Neural cell (in vitro differentiated cells): ENCODE measurements at regions not wholly inside any gene's neighbourhood (a gene's known extent, or its start where the extent isn't known, plus 50 kb on each side); places are given as distances from the start of the nearest gene placed in this dataset.

Experiments
- H2AFZ ChIP-seq: fragments of 200-600, 300-800 bp; sonication (generic), shearing (Covaris generic); 2 replicates; pipeline ENCODE4 v1.6.0; 2014; ENCODE audit warnings: low read depth, mild to moderate bottlenecking, antibody characterized with exemption, low read length, moderate library complexity
- H3F3A ChIP-seq: fragments of 200-600 bp; shearing (Covaris generic); 2 replicates; pipeline ENCODE4 v1.6.1; 2016; ENCODE audit warnings: mild to moderate bottlenecking, moderate library complexity, mixed read lengths, antibody characterized with exemption, low read length; ENCODE audit not compliant: insufficient read depth, poor library complexity, severe bottlenecking
- H3K27ac ChIP-seq: fragments of 200-600, 300-800 bp; sonication (generic), shearing (Covaris generic); 2 replicates; pipeline ENCODE4 v1.5.1; 2014; ENCODE audit warnings: mild to moderate bottlenecking, low read length, moderate library complexity
- H3K27me3 ChIP-seq: fragments of 300-800, 200-600 bp; sonication (generic), shearing (Covaris generic); 2 replicates; pipeline ENCODE4 v1.6.0; 2014; ENCODE audit warnings: mild to moderate bottlenecking, low read depth, low read length, moderate library complexity; ENCODE audit not compliant: insufficient read depth
- H3K36me3 ChIP-seq: fragments of 300-800, 200-600 bp; sonication (generic), shearing (Covaris generic); 2 replicates; pipeline ENCODE4 v1.5.1; 2014; ENCODE audit warnings: mild to moderate bottlenecking, antibody characterized with exemption, low read length, moderate library complexity; ENCODE audit not compliant: insufficient read depth
- H3K4me2 ChIP-seq: fragments of 300-800, 200-600 bp; sonication (generic), shearing (Covaris generic); 2 replicates; pipeline ENCODE4 v1.6.0; 2014; ENCODE audit warnings: mild to moderate bottlenecking, low read length
- H3K4me3 ChIP-seq: fragments of 300-800, 200-600 bp; sonication (generic), shearing (Covaris generic); 2 replicates; pipeline ENCODE4 v1.5.1; 2014; ENCODE audit warnings: mild to moderate bottlenecking, low read length, moderate library complexity
- H3K79me2 ChIP-seq: fragments of 200-600 bp; shearing (Covaris generic); replicated peaks from 2 replicates; pipeline ENCODE4 v1.6.0; 2014; ENCODE audit warnings: mild to moderate bottlenecking, low read length, moderate library complexity; ENCODE audit not compliant: insufficient read depth
- H3K9ac ChIP-seq: fragments of 300-800, 200-600 bp; sonication (generic), shearing (Covaris generic); 2 replicates; pipeline ENCODE4 v1.6.1; 2016; ENCODE audit warnings: mild to moderate bottlenecking, low read length, mixed read lengths
- H3K9me2 ChIP-seq: fragments of 200-600 bp; shearing (Covaris generic); 2 replicates; pipeline ENCODE4 v1.6.1; 2016; ENCODE audit warnings: mild to moderate bottlenecking, low read length, mixed read lengths; ENCODE audit not compliant: insufficient read depth
- H3K9me3 ChIP-seq: fragments of 200-600, 300-800 bp; sonication (generic), shearing (Covaris generic); 2 replicates; pipeline ENCODE4 v1.6.1; 2016; ENCODE audit warnings: mild to moderate bottlenecking, mixed run types, low read length, moderate library complexity, mixed read lengths
- H4K20me1 ChIP-seq: fragments of 200-600 bp; shearing (Covaris generic); 2 replicates; pipeline ENCODE4 v1.6.1; 2016; ENCODE audit warnings: mild to moderate bottlenecking, mixed run types; ENCODE audit not compliant: insufficient read depth
- EP300 ChIP-seq: fragments of 450-650 bp; conservative IDR thresholded peaks from 2 replicates; pipeline ENCODE4 v1.6.1; 2014; ENCODE audit warnings: antibody characterized with exemption, mild to moderate bottlenecking, moderate library complexity; ENCODE audit not compliant: poor library complexity, severe bottlenecking
- EZH2 ChIP-seq: fragments of 200-600, 300-800 bp; shearing (Covaris generic), sonication (generic); IDR thresholded peaks from 2 replicates; pipeline ENCODE4 v1.6.1; 2014; ENCODE audit warnings: antibody characterized with exemption, low read length, borderline replicate concordance, mild to moderate bottlenecking; ENCODE audit not compliant: insufficient read depth, poor library complexity, severe bottlenecking
- MXI1 ChIP-seq: fragments of 450-650 bp; conservative IDR thresholded peaks from 2 replicates; pipeline ENCODE4 v1.6.1; 2014; ENCODE audit warnings: antibody characterized with exemption, mild to moderate bottlenecking; ENCODE audit not compliant: poor library complexity, severe bottlenecking
- POLR2AphosphoS5 ChIP-seq: IDR thresholded peaks from 2 replicates; pipeline ENCODE4 v1.6.1; 2012
- RAD21 ChIP-seq: fragments of 450-650 bp; conservative IDR thresholded peaks from 2 replicates; pipeline ENCODE4 v1.6.1; 2014; ENCODE audit warnings: antibody characterized with exemption, mild to moderate bottlenecking, moderate library complexity
- SMC3 ChIP-seq: fragments of 450-650 bp; conservative IDR thresholded peaks from 2 replicates; pipeline ENCODE4 v1.6.1; 2014; ENCODE audit warnings: antibody characterized with exemption, mild to moderate bottlenecking, moderate library complexity; ENCODE audit not compliant: poor library complexity
- TAF1 ChIP-seq: IDR thresholded peaks from 2 replicates; pipeline ENCODE4 v1.6.1; 2012; ENCODE audit warnings: low read depth
- TF ChIP-seq, protein P1 (sequence below): fragments of 450-650 bp; IDR thresholded peaks from 2 replicates; pipeline ENCODE4 v1.5.1; 2014; ENCODE audit warnings: antibody characterized with exemption, mild to moderate bottlenecking, moderate library complexity; ENCODE audit not compliant: poor library complexity, severe bottlenecking
- TF ChIP-seq, protein P2 (sequence below): IDR thresholded peaks from 2 replicates; pipeline ENCODE4 v1.6.1; 2012; ENCODE audit warnings: borderline replicate concordance

DNA sequence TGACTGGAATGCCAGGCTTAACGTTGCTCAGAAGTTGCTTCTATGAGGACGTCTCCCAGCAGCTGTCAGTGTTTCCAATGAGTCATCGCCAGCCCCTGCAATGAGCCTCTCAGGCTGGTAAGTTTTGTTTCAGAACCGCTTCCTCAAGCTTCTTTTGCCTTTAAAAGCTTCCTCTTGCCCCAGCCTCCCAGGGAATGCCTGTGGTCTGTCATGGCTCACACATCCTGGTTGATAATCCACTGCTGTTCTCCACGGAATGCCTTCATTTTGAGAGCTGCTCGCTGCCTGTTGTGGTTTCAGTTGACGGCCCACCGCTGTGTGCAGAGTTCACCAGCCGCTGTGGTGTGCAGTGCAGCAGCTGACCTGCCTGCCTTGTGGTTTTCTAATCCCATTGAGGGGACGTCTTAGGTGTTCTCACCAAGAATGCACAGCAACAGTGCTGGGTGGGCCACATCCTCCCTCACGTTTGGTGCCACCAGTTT, 96.4 kb downstream of the RTP5 start:
- peaks cover 5% of the 10 kb centered on the region for H3F3A ChIP-seq

DNA sequence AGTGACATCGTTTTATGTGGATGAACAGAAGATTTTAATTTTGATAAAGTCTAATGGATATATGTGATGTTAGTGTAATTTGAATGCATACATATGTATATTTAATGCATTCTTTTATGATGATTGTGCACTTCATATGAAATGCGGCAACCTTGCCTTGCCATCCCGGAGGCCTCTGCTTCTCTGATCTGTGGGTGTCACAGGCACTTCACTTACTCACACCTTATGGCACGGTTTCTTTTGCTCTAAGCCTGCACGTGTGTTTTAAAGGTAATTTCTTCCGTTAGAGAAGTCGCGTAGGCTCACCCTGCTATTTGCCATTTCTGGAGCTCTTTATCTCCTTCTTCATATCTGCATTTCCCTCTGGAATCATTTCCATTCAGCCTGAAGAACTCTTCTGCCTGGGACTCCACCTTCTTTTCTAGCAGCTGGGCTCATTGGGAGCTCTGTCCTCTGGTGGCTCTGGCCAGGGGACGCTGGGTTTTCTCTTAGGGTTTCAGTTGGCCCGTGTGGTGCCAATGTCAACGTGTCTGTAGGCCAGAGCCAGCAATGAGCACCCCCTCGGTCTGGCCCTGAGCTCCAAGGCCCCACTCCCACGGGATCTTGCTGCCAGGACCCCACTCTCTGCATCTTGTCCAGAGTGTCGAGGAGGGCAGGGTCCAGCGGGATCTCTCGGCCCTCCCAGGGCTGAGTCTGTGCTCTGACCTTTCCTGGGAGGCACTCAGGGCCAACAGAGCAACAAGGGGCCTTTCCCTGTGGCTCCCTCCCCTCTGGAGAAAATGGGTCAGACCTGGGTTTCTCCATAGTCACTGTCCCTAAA, 97.3 kb downstream of the RTP5 start:
- Histone ChIP-seq H3K27me3 (no peaks in the 10 kb centered on the region), H3F3A (peaks cover 5% of the 10 kb centered on the region), H3K9me3 (no peaks in the 10 kb centered on the region), H3K4me2 (peak overlapping the region; percentile 52), H3K27ac (peak overlapping the region; percentile 93), H3K9me2 (no peaks in the 10 kb centered on the region), H3K4me3 (peak overlapping the region; percentile 55), H2AFZ (no peak overlapping the region), H3K79me2 (no peaks in the 10 kb centered on the region), H4K20me1 (no peaks in the 10 kb centered on the region), H3K36me3 (no peaks in the 10 kb centered on the region), H3K9ac (peak overlapping the region; percentile 61)
- no peak for TF ChIP-seq RAD21
- no peak for TF ChIP-seq EP300

More for the DNA sequence above, 96.4 kb downstream of the RTP5 start:
- TF ChIP-seq, protein P1, sequence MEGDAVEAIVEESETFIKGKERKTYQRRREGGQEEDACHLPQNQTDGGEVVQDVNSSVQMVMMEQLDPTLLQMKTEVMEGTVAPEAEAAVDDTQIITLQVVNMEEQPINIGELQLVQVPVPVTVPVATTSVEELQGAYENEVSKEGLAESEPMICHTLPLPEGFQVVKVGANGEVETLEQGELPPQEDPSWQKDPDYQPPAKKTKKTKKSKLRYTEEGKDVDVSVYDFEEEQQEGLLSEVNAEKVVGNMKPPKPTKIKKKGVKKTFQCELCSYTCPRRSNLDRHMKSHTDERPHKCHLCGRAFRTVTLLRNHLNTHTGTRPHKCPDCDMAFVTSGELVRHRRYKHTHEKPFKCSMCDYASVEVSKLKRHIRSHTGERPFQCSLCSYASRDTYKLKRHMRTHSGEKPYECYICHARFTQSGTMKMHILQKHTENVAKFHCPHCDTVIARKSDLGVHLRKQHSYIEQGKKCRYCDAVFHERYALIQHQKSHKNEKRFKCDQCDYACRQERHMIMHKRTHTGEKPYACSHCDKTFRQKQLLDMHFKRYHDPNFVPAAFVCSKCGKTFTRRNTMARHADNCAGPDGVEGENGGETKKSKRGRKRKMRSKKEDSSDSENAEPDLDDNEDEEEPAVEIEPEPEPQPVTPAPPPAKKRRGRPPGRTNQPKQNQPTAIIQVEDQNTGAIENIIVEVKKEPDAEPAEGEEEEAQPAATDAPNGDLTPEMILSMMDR, result no peak
- TF ChIP-seq, protein P2, sequence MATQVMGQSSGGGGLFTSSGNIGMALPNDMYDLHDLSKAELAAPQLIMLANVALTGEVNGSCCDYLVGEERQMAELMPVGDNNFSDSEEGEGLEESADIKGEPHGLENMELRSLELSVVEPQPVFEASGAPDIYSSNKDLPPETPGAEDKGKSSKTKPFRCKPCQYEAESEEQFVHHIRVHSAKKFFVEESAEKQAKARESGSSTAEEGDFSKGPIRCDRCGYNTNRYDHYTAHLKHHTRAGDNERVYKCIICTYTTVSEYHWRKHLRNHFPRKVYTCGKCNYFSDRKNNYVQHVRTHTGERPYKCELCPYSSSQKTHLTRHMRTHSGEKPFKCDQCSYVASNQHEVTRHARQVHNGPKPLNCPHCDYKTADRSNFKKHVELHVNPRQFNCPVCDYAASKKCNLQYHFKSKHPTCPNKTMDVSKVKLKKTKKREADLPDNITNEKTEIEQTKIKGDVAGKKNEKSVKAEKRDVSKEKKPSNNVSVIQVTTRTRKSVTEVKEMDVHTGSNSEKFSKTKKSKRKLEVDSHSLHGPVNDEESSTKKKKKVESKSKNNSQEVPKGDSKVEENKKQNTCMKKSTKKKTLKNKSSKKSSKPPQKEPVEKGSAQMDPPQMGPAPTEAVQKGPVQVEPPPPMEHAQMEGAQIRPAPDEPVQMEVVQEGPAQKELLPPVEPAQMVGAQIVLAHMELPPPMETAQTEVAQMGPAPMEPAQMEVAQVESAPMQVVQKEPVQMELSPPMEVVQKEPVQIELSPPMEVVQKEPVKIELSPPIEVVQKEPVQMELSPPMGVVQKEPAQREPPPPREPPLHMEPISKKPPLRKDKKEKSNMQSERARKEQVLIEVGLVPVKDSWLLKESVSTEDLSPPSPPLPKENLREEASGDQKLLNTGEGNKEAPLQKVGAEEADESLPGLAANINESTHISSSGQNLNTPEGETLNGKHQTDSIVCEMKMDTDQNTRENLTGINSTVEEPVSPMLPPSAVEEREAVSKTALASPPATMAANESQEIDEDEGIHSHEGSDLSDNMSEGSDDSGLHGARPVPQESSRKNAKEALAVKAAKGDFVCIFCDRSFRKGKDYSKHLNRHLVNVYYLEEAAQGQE, result no peak
- TF ChIP-seq MXI1 (no peak), RAD21 (no peak), EZH2 (no peak), POLR2AphosphoS5 (no peak), SMC3 (no peak), EP300 (no peak), TAF1 (no peak)
- Histone ChIP-seq H3K4me3 (peak overlapping the region; percentile 27), H3K9me2 (no peaks in the 10 kb centered on the region), H3K9ac (peak overlapping the region; percentile 6), H2AFZ (no peak overlapping the region), H3K4me2 (peak overlapping the region; percentile 10), H4K20me1 (no peaks in the 10 kb centered on the region), H3K27me3 (no peaks in the 10 kb centered on the region), H3K27ac (peak overlapping the region; percentile 93), H3K9me3 (no peaks in the 10 kb centered on the region), H3K79me2 (no peaks in the 10 kb centered on the region), H3K36me3 (no peaks in the 10 kb centered on the region)
